ENCODE measurements at regions not wholly inside any gene's neighbourhood (a gene's known extent, or its start where the extent isn't known, plus 50 kb on each side); places are given as distances from the start of the nearest gene placed in this dataset.
A peak's percentile ranks its signal among the peaks of the same experiment; 100 is the strongest.

DNA sequence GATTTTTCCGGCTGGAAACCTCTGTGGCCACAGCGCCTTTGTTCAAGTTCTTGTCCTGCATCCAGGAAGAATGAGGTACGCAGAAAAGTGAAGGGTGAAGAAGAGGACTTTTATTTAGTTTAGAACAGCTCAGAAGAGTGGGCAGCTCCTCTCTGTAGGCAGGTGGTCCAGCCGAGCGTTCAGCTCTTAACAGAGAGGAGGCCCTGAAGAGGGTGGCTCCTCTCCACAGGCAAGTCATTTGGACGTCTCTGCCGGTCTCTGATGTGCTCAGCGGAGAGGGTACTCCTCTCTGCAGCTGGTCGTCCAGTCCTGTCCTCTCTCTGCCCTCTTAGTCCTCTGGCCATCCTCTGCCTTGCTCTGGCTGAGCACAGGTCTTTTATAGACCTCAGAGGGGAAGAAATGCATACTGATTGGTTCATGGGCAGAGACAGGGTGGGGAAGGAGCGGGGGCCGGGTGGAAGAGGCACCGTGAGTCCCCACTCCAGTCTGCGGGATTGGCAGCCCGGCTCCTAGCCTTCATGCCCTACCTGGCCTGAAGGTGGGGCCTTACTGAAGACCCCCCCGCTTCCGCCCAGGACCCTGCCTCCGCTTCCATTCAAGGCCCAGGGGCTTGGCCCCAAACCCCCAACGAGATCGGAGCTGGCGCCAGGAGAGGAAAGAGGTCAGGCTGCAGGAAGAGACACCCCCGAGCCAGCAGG, 70.0 kb upstream of the NKD1 start:
- TF ChIP-seq SP1 (CRISPR knock-in tag; conservative IDR thresholded peaks at IDR 0.05) (0 out of 2 replicates have a peak, but pooled peaks have one; percentile 22), NR1H2 (CRISPR knock-in tag; IDR thresholded peaks at IDR 0.05) (no peak), ZNF121 (CRISPR knock-in tag; IDR thresholded peaks at IDR 0.05) (no peak), FOXK1 (CRISPR knock-in tag; IDR thresholded peaks at IDR 0.05) (no peak), ZNF232 (CRISPR knock-in tag; IDR thresholded peaks at IDR 0.05) (no peak), RELA (CRISPR knock-in tag; IDR thresholded peaks at IDR 0.05; ENCODE audit: borderline replicate concordance) (no peak)
- TF ChIP-seq, protein P1, sequence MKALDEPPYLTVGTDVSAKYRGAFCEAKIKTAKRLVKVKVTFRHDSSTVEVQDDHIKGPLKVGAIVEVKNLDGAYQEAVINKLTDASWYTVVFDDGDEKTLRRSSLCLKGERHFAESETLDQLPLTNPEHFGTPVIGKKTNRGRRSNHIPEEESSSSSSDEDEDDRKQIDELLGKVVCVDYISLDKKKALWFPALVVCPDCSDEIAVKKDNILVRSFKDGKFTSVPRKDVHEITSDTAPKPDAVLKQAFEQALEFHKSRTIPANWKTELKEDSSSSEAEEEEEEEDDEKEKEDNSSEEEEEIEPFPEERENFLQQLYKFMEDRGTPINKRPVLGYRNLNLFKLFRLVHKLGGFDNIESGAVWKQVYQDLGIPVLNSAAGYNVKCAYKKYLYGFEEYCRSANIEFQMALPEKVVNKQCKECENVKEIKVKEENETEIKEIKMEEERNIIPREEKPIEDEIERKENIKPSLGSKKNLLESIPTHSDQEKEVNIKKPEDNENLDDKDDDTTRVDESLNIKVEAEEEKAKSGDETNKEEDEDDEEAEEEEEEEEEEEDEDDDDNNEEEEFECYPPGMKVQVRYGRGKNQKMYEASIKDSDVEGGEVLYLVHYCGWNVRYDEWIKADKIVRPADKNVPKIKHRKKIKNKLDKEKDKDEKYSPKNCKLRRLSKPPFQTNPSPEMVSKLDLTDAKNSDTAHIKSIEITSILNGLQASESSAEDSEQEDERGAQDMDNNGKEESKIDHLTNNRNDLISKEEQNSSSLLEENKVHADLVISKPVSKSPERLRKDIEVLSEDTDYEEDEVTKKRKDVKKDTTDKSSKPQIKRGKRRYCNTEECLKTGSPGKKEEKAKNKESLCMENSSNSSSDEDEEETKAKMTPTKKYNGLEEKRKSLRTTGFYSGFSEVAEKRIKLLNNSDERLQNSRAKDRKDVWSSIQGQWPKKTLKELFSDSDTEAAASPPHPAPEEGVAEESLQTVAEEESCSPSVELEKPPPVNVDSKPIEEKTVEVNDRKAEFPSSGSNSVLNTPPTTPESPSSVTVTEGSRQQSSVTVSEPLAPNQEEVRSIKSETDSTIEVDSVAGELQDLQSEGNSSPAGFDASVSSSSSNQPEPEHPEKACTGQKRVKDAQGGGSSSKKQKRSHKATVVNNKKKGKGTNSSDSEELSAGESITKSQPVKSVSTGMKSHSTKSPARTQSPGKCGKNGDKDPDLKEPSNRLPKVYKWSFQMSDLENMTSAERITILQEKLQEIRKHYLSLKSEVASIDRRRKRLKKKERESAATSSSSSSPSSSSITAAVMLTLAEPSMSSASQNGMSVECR (CRISPR knock-in tag; IDR thresholded peaks at IDR 0.05; ENCODE audit: borderline replicate concordance): no peak
- TF ChIP-seq, protein P2, sequence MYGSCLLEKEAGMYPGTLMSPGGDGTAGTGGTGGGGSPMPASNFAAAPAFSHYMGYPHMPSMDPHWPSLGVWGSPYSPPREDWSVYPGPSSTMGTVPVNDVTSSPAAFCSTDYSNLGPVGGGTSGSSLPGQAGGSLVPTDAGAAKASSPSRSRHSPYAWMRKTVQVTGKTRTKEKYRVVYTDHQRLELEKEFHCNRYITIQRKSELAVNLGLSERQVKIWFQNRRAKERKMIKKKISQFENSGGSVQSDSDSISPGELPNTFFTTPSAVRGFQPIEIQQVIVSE (CRISPR knock-in tag; IDR thresholded peaks at IDR 0.05; ENCODE audit: borderline replicate concordance): no peak
- Mint-ChIP-seq H3K4me1 (peaks cover 33% of the 10 kb centered on the region), H3K9me3 (peaks cover 5% of the 10 kb centered on the region), H3K4me3 (peak overlapping the region; percentile 12; the same call in 1 of the 2 replicates), H3K27me3 (ENCODE audit: low read depth) (no peaks in the 10 kb centered on the region), H3K36me3 (no peaks in the 10 kb centered on the region), H3K27ac (peak overlapping the region; percentile 29; the same call in 1 of the 2 replicates)
- peak; percentile 40 for ATAC-seq
- ChIA-PET CTCF (interaction anchor here (0.8 to 1.3 kb wide), 5 partner anchors 30 to 328 kb away, joined by 3 to 4 read pairs (median 3); no protein-coding TSS in a partner anchor), POLR2A (interaction anchor here (0.9 kb wide), 1 partner anchor 10 kb away, joined by 3 read pairs; no protein-coding TSS in a partner anchor)
- no peak for DNase-seq (ENCODE audit: low spot score)

DNA sequence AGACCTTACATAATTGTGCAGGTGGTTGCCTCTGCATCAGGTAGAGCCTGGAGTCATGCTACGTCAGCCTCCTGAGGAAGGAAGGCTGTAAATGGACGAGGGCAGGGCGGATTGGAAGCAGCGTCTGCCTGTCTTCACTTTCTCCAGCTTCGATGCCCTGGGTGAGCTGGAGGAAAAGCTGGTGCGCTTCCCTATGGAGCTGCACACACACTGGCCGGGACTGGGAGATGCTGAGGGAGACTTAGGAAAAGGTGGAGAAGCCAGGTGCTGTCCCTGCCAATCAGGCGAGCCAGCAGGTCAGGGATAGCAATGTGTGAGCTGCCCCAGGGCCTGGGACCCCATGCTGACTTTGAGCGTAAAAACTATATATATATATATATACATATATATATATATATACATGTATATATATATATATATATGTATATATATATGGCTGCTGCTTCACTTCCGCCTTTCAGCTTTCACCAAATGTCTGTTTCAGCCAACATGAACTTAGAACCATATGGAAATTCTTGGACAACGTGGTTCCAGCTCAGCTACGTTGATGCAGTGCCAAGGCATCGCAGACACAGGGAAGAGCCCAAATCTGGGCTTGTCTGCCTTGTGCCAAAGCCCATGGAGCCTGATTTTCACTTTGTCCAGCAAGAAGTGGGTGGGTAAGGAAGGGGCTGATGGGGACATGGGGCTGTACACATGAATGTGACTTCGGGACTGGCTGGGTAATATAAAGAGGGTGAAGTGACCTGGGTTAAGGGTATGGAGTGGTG, 71.5 kb upstream of the NKD1 start:
- POLR2A ChIA-PET: no interaction called here
- TF ChIP-seq, protein P3, sequence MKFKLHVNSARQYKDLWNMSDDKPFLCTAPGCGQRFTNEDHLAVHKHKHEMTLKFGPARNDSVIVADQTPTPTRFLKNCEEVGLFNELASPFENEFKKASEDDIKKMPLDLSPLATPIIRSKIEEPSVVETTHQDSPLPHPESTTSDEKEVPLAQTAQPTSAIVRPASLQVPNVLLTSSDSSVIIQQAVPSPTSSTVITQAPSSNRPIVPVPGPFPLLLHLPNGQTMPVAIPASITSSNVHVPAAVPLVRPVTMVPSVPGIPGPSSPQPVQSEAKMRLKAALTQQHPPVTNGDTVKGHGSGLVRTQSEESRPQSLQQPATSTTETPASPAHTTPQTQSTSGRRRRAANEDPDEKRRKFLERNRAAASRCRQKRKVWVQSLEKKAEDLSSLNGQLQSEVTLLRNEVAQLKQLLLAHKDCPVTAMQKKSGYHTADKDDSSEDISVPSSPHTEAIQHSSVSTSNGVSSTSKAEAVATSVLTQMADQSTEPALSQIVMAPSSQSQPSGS (CRISPR knock-in tag; IDR thresholded peaks at IDR 0.05; ENCODE audit: borderline replicate concordance, low read depth): no peak
- no peak for TF ChIP-seq OVOL2 (CRISPR knock-in tag; IDR thresholded peaks at IDR 0.05; ENCODE audit: borderline replicate concordance)
- TF ChIP-seq, protein P4, sequence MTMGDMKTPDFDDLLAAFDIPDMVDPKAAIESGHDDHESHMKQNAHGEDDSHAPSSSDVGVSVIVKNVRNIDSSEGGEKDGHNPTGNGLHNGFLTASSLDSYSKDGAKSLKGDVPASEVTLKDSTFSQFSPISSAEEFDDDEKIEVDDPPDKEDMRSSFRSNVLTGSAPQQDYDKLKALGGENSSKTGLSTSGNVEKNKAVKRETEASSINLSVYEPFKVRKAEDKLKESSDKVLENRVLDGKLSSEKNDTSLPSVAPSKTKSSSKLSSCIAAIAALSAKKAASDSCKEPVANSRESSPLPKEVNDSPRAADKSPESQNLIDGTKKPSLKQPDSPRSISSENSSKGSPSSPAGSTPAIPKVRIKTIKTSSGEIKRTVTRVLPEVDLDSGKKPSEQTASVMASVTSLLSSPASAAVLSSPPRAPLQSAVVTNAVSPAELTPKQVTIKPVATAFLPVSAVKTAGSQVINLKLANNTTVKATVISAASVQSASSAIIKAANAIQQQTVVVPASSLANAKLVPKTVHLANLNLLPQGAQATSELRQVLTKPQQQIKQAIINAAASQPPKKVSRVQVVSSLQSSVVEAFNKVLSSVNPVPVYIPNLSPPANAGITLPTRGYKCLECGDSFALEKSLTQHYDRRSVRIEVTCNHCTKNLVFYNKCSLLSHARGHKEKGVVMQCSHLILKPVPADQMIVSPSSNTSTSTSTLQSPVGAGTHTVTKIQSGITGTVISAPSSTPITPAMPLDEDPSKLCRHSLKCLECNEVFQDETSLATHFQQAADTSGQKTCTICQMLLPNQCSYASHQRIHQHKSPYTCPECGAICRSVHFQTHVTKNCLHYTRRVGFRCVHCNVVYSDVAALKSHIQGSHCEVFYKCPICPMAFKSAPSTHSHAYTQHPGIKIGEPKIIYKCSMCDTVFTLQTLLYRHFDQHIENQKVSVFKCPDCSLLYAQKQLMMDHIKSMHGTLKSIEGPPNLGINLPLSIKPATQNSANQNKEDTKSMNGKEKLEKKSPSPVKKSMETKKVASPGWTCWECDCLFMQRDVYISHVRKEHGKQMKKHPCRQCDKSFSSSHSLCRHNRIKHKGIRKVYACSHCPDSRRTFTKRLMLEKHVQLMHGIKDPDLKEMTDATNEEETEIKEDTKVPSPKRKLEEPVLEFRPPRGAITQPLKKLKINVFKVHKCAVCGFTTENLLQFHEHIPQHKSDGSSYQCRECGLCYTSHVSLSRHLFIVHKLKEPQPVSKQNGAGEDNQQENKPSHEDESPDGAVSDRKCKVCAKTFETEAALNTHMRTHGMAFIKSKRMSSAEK (CRISPR knock-in tag; IDR thresholded peaks at IDR 0.05; ENCODE audit: borderline replicate concordance): no peak
- TF ChIP-seq ETV6 (CRISPR knock-in tag; IDR thresholded peaks at IDR 0.05): no peak
- TF ChIP-seq ELF4 (CRISPR knock-in tag; IDR thresholded peaks at IDR 0.05; ENCODE audit: low read depth): no peak
- TF ChIP-seq, protein P5, sequence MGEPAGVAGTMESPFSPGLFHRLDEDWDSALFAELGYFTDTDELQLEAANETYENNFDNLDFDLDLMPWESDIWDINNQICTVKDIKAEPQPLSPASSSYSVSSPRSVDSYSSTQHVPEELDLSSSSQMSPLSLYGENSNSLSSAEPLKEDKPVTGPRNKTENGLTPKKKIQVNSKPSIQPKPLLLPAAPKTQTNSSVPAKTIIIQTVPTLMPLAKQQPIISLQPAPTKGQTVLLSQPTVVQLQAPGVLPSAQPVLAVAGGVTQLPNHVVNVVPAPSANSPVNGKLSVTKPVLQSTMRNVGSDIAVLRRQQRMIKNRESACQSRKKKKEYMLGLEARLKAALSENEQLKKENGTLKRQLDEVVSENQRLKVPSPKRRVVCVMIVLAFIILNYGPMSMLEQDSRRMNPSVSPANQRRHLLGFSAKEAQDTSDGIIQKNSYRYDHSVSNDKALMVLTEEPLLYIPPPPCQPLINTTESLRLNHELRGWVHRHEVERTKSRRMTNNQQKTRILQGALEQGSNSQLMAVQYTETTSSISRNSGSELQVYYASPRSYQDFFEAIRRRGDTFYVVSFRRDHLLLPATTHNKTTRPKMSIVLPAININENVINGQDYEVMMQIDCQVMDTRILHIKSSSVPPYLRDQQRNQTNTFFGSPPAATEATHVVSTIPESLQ (CRISPR knock-in tag; IDR thresholded peaks at IDR 0.05): no peak
- TF ChIP-seq RORB (CRISPR knock-in tag; IDR thresholded peaks at IDR 0.05): no peak
- TF ChIP-seq, protein P6, sequence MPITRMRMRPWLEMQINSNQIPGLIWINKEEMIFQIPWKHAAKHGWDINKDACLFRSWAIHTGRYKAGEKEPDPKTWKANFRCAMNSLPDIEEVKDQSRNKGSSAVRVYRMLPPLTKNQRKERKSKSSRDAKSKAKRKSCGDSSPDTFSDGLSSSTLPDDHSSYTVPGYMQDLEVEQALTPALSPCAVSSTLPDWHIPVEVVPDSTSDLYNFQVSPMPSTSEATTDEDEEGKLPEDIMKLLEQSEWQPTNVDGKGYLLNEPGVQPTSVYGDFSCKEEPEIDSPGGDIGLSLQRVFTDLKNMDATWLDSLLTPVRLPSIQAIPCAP (CRISPR knock-in tag; IDR thresholded peaks at IDR 0.05): no peak
- TF ChIP-seq TP53 (CRISPR knock-in tag; IDR thresholded peaks at IDR 0.05): no peak

More for the DNA sequence above, 71.5 kb upstream of the NKD1 start:
- Mint-ChIP-seq H3K4me3 (no peak overlapping the region), H3K27ac (no peak overlapping the region), H3K27me3 (ENCODE audit: low read depth) (peaks cover 2% of the 10 kb centered on the region; the same call in 1 of the 2 replicates), H3K4me1 (peaks cover 37% of the 10 kb centered on the region), H3K36me3 (no peaks in the 10 kb centered on the region), H3K9me3 (no peaks in the 10 kb centered on the region; the same call in 1 of the 2 replicates)
- DNase-seq (ENCODE audit: low spot score) (no peak), ATAC-seq (no peak)
- CTCF ChIA-PET: no interaction called here

All from WTC11 (cell line).